Stimulated activated CD8-positive, alpha-beta memory T cell treated with anti-CD3 and anti-CD28 coated beads, Interleukin-12 subunit alpha, Interleukin-12 subunit beta, amount 100 ng/mL, for 24 hours (primary cell): ENCODE measurements at regions not wholly inside any gene's neighbourhood (a gene's known extent, or its start where the extent isn't known, plus 50 kb on each side); places are given as distances from the start of the nearest gene placed in this dataset.
"Not testable (repeated sequence)": the region's sequence is repeated elsewhere in the genome, so short reads cannot be mapped to it uniquely, and the experiment has no call there.

Experiments used
- DNase-seq: peaks from one replicate; pipeline ENCODE4 v3.0.0-alpha.2; 2020; ENCODE audit errors: extremely low read depth

GRCh38 chr2:111579500-111580134 lies 304.4 kb downstream of the ANAPC1 start:
- DNase-seq = not testable (repeated sequence)

- not testable (repeated sequence) for DNase-seq
These were observed 303.4 kb downstream of the ANAPC1 start for GRCh38 chr2:111580616-111581015.

DNA sequence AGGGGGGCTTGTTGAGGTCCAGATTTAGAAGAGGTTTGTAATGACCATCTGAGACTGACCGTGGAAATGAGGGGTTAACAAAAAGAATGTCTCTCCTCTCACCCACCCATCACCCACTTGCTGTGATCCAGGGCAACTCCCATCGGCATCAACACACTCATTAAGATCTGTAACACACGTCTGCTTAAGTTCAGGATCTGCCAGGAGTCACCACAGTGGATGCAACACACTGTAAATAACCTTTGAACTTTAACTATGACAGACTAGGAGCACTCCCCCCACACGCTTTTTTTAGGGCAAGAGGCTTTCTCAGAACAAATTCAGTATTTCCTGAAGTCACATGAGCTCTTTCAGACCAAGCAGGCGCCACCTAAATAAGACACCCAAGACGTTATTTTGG lies 301.9 kb downstream of the ANAPC1 start:
- not testable (repeated sequence) for DNase-seq

GRCh38 chr2:111583480-111583879 lies 300.5 kb downstream of the ANAPC1 start:
- DNase-seq = not testable (repeated sequence)

- not testable (repeated sequence) for DNase-seq
These were observed 299.5 kb downstream of the ANAPC1 start for GRCh38 chr2:111584540-111584939.

- not testable (repeated sequence) for DNase-seq
These were observed 299.0 kb downstream of the ANAPC1 start for GRCh38 chr2:111584950-111585349.

DNA sequence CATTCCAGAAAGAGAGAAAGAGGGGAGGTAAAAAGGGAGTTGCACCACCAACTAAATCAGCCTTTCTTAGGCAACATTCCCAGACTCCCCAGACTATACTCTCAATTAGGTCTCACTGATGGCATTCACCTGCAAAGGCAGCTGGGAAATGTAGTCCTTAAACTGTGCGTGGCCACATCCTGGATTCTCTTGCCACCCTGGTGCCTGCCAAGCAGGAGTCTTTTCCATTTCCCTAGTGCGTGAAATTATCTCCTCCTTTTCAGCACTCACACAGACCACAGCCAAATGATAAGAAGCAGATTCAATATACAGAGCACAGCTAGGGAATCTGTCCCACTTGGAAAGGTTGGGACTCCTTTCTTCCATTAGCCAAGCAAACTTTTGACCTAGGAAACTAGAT lies 298.0 kb downstream of the ANAPC1 start:
- not testable (repeated sequence) for DNase-seq

GRCh38 chr2:111595072-111595471 lies 288.9 kb downstream of the ANAPC1 start:
- DNase-seq = not testable (repeated sequence)

DNA sequence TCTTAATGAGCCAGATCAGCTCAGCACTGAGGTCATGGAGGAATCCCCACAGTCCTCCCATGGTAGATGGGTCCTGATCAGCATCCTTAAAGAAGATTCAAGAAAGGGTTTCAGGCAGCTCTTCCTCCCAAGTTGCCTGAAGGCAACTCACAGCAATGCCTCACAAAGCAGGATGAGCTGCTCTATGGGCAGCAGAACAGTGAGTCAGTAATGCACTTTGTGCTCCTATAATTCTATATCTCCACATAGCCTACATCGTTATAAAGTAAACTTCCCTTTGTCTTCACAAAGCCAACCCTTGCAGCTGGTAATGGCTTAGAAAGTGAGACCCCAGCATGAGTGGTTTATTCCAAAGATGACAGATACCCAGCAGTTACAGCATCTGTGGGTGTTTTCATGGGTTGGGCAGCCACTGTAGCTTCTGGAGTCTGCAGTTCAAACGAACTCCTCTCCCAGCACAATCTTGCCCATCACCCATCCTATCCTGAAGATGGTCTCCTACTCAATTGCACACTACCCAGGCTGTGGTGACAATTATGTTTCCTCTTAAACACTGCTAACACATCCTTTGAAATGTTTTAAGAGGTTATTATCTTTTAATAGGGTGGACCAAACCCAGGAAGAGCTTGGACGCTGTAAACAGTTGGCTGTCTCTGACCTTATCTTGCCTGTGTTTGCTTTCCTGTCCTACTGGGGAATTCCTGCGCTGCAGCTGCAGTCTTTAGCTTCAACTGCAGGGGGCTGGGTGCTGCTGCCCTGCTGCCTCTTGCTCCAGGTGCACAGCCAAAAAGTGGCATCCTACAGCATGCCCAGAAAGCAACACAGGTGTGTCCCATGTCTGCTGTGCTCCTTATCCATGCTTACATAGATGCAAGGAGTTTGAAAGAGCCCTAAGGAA lies 286.9 kb downstream of the ANAPC1 start:
- DNase-seq = not testable (repeated sequence)

GRCh38 chr2:111598944-111599343 lies 285.0 kb downstream of the ANAPC1 start:
- not testable (repeated sequence) for DNase-seq

DNA sequence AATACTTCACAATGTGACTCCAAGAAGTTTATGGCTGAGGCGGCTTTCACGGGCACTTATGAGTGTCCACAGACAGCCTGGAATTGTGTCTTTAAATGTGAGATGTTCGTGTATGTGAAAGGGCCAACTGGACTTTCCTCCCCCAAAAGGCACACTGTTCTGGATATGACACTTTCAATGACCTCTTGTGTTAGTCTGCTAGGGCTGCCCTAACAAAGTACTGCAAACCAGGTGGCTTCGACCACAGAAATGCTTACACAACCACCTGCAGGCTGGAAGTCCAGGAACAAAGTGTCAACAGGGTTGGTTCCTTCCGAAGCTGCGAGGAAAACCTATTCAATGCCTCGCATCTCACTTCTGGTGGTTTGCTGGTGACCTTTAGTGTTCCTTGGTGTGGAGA lies 281.7 kb downstream of the ANAPC1 start:
- not testable (repeated sequence) for DNase-seq

DNA sequence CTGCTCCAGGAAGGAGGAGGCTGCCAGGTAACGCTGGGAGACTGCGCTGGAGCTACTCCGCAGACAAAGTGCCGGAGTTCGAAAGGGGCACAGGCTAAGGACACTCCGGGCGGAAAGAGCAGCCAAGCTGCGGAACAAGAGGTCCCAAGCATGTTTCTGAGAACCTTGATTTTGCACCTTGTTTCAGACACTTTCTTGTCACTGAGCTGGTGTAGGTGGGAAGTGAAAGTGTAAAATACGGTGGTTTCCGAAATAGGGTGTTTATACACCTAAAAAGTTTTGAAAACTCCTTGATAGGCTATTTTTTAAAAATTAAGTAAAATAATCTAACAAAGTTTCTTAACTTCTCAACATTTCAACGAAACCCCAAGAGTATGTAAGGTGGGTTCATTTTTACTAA lies 278.2 kb downstream of the ANAPC1 start:
- DNase-seq = not testable (repeated sequence)

GRCh38 chr2:111606632-111607031 lies 277.4 kb downstream of the ANAPC1 start:
- DNase-seq = not testable (repeated sequence)

DNA sequence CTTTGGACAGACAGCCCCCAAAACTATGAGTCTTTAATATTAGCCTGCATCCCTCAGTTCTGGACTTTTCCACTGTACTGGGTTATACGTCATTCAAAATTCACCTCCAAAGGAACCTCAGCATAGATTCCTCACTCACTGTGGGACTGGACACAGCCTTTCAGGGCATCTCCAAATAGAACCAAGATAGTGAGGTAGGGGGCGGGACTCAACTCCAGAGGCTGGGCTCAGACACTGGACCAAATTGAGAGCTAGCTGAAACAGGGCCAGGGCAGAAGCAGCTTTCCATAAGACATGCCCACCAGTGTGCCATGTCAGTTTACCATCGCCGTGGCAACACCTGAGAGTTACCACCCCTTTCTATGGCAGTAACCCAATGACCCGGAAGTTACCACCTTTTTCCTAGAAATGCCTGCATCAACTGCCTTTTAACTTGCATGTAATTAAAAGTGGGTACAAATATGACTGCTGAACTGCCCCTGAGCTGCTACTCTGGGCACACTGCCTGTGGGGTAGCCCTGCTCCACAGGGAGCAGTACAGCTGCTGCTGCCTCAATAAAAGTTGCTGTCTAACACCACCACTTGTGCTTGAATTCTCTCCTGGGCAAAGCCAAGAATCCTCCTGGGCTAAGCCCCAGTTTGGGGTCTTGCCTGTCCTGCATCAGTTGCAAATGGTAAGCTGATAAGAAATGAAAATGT lies 274.7 kb downstream of the ANAPC1 start:
- DNase-seq = not testable (repeated sequence)

DNA sequence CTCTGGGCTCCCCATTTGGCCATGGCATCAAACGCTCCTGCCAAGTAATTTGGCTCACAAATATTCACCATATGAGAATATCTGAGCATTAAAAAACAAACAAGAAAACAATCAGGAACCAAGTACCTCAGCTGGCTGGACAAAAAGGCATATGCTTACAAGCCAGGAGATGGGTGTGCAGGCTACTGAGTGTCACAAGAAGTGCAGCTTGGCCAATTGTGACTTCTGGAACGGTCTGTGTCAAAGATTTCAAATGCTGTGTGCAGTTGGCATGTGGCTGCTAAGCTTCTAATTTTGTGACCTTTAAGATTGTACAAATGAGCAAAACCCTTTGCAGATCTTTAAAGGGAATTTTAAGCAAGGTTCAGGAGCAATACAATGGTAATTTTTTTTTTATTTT lies 274.0 kb downstream of the ANAPC1 start:
- DNase-seq = not testable (repeated sequence)

GRCh38 chr2:111616651-111617218 lies 267.3 kb downstream of the ANAPC1 start:
- no peak for DNase-seq

- no peak for DNase-seq
These were observed 266.4 kb downstream of the ANAPC1 start for GRCh38 chr2:111617299-111618225.

DNA sequence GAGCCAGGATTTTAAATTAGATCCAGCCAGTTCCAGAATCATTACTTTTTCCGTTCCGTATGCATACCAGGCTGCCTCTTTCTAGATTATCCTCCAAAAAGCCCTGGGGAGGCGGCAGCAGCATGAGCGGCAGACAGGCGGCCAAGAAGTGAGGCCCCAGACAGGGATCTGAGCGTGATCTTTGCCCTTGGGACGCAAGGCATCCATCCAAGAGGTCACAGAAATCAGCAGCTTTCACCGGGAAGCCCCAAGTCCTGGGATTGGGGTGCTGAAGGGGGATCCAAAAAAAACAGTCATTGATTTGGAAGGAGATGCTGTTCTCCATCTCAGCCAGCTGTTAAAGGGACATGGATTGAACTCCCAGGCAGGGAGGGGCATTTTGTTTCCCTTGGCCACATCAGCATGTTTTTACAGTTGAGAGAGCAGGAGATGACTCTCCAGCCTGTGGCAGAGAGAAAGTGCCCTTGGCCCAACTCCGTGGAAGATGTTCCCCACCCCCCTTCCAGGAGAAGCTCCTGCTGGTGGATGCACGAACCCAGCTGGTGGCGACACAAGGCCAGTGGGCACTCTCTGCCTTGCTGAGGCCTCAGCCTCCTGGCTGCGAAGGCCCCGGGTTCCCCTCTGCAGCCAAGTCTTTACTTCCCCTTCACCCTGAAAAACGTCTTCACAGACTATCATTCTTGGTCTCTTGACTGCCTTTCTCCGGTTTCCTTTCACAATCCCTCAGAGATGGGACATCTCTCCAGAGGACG lies 265.6 kb downstream of the ANAPC1 start:
- DNase-seq = no peak

DNA sequence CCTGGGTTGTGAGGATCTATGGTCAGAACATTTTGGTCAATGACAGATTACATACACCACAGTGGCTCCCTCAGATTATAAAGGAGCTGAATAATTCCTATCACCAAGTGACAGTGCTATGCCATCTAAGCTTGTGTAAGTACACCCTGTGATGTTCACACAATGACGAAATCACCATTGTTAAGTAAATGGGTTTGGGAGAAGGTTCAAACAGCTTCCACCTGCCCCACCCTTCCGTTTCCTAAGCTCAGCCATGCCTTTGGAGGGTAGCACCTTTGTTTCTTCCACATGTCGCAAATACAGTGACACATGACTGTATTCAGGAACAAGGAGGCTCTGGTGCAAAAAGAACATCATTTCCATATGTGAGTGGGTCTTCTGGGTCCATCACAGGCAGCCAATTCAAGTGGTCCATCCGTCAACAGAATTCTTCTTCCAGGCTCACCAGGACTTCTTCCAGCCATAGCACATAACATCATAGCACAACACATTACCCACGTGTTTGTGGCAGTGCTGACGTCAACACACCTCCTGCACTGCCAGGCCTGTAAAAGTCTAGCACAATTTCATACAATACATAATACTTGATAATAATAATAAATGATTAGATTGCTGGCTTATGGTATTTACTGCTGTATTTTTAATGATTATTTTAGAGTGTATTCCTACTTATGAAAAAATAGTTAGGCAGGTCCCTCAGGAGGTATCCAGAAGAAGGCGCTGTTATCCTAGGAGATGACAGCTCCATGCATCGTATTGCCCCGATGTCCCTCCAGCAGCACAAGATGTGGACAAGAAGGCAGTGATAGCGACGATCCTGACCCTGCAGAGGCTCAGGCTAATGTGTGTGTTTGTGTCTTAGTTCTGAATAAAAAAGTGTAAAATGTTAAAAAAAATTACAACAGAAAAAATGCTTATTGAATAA lies 264.8 kb downstream of the ANAPC1 start:
- no peak for DNase-seq
